UCSD-AML1 (cell line): ENCODE measurements at regions not wholly inside any gene's neighbourhood (a gene's known extent, or its start where the extent isn't known, plus 50 kb on each side); places are given as distances from the start of the nearest gene placed in this dataset.
"Not testable (repeated sequence)": the region's sequence is repeated elsewhere in the genome, so short reads cannot be mapped to it uniquely, and the experiment has no call there.

Source experiments
- DNase-seq: peaks from one replicate; lab custom pipeline; 2025; ENCODE audit not compliant: unreplicated experiment; lab: John Stamatoyannopoulos, UW

DNA sequence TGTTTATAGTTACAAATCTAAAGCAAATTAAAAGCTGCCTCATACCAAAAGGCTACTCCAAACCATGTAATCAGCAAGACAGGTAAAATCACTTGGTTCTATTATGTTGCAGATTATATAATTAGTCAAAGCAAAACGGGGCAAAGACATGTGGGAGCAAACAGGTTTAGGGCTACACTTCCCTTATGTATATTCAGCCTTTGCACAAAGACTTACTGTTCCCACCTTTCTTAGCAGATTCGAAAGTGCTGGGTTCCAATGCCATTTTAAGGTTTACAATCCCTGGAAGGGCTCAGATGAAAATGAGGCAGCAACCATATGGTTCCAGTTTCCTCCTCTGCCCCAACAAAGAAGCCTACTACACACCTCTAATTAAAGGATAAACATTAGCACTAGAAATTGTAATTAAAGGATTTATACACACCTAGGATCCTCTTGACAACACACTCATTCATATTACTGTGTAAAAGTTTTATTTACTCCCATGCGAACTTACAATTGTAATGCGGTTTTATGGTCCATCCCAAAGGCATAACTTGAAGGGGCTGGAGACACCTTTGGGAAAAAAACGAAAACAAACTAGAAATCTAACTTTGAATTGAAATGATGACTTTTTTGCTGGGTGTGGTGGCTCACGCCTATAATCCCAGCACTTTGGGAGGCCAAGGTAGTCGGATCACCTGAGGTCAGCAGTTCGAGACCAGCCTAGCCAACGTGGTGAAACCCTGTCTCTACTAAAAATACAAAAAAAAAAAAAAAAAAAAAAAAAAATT lies 117.3 kb upstream of the PKN2 start:
- DNase-seq = no peak

DNA sequence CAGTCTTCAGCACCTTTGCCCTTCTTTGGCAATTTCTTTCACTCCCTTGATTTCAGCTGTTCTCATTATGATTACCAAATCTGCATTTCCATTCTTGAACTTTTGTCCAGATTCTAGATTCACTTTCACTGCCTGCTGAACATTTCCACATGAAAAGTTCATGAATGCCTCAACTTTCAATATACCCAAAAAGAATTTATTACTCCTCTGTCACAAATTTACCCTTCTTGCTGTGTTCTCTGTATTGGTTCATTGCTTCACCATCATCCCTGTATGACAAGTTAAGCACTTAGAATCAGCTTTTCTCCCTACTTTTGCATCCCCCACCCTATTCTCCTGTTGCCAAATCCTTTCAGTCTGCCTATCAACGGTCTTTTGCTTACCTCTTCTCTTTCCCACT lies 112.6 kb upstream of the PKN2 start:
- no peak for DNase-seq

GRCh38 chr1:88579598-88579997 lies 104.5 kb upstream of the PKN2 start:
- no peak for DNase-seq

DNA sequence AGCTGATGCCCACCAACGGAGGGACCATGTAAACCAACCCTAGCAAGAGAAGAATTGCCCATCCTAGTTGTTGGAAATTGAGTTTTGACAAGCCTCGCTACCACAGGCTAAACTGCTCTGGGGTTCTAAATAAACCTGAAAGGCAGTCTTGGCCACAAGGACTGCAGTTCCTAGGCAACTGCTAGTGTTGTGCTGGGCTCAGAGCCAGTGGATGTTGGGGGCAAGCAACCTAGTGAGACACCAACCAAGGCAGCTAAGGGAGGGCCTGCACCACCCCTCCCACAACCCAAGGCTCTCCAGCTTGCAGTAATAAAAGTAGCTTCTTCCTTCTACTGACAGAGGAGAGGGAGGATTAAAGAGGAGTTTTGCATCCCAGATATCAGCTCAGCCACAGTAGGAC lies 102.4 kb upstream of the PKN2 start:
- no peak for DNase-seq

GRCh38 chr1:88593358-88593757 lies 90.7 kb upstream of the PKN2 start:
- DNase-seq = no peak

GRCh38 chr1:88595355-88596002 lies 88.6 kb upstream of the PKN2 start:
- no peak for DNase-seq

DNA sequence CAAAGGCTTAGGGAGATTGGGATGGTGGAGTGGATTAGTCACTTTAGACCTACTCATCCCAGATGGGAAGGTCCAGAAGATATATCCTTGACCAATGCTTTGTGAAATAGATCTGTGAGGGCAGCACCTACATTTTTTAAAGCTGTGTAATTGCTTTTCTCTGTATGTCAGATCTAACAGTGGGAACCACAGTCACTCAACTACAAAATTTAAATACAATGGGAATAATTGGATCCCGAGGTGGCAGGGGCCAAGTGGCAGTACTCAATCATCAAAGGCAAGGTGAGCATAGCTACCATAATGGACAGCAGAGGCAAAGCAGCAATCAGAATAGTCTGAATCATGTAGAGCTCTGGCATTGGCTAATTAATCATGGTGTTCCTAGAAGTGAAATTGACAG lies 86.1 kb upstream of the PKN2 start:
- DNase-seq = not testable (repeated sequence)

DNA sequence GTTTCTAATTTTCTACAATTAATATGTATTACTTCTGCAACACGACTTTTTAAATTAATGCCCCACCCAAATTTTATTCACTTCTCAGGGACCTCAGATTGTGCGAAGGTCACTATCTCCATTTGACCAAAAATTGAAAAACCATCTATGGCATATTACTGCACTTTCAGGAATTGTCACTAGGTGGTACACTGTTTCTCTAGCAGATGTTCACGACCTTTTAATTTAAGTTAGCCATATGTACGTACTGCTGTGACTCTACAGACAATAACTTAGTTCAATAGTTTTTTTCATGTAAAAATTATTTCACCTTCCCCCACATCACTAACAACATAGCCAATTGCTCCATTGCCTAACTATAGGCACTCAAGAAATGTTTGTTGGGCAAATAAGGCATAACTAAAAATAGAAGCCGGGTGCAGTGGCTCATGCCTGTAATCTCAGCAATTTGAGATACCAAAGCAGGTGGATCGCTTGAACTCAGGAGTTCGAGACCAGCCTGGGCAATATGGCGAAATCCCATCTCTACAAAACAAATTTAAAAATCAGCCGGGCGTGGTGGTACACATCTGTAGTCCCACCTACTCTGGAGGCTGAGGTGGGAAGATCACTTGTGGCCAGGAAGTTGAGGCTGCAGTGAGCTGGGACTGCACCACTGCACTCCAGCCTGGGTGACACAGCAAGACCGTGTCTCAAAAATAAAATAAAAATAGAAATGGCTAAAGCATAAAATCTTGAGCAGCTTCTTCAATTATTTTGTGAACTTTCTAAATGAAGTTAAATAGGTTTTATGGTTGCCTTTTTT lies 75.7 kb upstream of the PKN2 start:
- no peak for DNase-seq

- no peak for DNase-seq
Observed at GRCh38 chr1:88609051-88609450, 75.0 kb upstream of the PKN2 start.

DNA sequence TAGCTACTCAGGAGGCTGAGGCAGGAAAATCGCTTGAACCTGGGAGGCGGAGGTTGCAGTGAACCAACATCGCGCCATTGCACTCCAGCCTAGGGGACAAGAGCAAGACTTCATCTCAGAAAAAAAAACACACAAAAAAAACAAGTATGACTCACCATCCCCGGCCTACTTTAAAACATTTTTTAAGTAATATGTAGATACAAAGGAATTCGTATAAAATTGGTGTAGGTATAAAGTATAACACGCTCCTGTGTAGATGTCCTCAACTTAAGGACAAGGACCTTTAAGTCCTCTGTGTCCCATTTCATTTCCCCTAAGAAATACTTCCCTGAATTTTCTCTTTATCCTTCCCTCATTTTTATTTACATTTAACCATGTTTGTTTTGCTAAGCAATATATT lies 73.4 kb upstream of the PKN2 start:
- no peak for DNase-seq

DNA sequence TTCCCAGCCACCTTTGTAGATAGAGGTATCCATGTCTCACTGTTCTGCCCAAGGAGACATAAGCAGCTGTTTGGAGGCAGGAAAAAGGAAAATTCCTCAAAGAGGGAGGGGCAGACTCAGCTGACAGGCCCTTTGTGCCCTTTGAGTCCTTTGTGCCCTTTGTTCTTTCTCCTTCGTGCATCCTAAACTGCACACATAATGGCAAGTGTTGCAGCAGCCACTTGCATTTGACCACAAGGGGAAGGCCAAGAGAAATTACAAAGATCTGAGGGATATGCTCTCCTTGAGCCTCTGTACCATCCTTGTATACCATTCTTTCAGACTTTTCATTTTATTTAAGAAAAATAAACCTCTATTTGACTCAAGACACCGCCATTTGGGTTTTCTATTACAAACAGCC lies 71.8 kb upstream of the PKN2 start:
- DNase-seq = no peak

- no peak for DNase-seq
Observed at GRCh38 chr1:88612773-88613172, 71.3 kb upstream of the PKN2 start.

- no peak for DNase-seq
Observed at GRCh38 chr1:88618331-88618730, 65.7 kb upstream of the PKN2 start.

DNA sequence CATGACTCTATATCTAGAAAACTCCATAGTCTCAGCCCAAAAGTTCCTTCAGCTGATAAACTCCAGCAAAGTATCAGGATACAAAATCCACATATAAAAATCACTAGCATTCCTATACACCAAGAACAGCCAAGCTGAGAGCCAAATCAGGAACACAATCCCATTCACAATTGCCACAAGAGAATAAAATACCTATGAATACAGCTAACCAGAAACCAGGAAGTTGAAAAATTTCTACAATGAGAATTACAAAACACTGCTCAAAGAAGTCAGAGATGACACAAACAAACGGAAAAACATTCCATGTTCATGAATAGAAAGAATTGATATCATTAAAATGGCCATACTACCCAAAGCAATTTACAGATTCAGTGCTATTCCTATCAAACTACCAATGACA lies 61.0 kb upstream of the PKN2 start:
- not testable (repeated sequence) for DNase-seq
